ENCODE measurements at regions not wholly inside any gene's neighbourhood (a gene's known extent, or its start where the extent isn't known, plus 50 kb on each side); places are given as distances from the start of the nearest gene placed in this dataset.
A peak's percentile ranks its signal among the peaks of the same experiment; 100 is the strongest.

GRCh38 chr1:227424159-227424680 lies 105.9 kb upstream of the CDC42BPA start:
- Histone ChIP-seq H2AFZ (no peak overlapping the region), H3K27me3 (ENCODE audit: insufficient read depth, low read depth) (no peaks in the 10 kb centered on the region), H4K20me1 (ENCODE audit: insufficient read depth) (no peaks in the 10 kb centered on the region), H3K4me2 (no peak overlapping the region), H3K9me3 (ENCODE audit: insufficient read depth, low read depth) (peaks cover 5% of the 10 kb centered on the region; the same call in 1 of the 2 replicates), H3K9me2 (ENCODE audit: insufficient read depth) (no peaks in the 10 kb centered on the region), H3K79me2 (ENCODE audit: low read depth) (no peaks in the 10 kb centered on the region), H3K27ac (no peak overlapping the region), H3F3A (ENCODE audit: insufficient read depth, low read depth) (peaks cover 10% of the 10 kb centered on the region), H3K4me1 (replicated peaks; ENCODE audit: insufficient read depth) (peaks cover 13% of the 10 kb centered on the region), H3K36me3 (ENCODE audit: low read depth) (no peaks in the 10 kb centered on the region), H3K4me3 (no peak overlapping the region)
- ChIA-PET CTCF (no interaction called here), POLR2A (ENCODE audit: unreplicated experiment) (interaction anchor here (0.6 kb wide), 1 partner anchor 67 kb away, joined by 4 read pairs; no protein-coding TSS in a partner anchor)
- BruUV-seq (replicated peaks), result no TSS peak
- intact Hi-C loops (cut with micrococcal nuclease; ENCODE audit: unreplicated experiment), result no loop called here
- DNase-seq, result peak in 1 of 2 experiments; percentile 40
- TF ChIP-seq, protein P1, sequence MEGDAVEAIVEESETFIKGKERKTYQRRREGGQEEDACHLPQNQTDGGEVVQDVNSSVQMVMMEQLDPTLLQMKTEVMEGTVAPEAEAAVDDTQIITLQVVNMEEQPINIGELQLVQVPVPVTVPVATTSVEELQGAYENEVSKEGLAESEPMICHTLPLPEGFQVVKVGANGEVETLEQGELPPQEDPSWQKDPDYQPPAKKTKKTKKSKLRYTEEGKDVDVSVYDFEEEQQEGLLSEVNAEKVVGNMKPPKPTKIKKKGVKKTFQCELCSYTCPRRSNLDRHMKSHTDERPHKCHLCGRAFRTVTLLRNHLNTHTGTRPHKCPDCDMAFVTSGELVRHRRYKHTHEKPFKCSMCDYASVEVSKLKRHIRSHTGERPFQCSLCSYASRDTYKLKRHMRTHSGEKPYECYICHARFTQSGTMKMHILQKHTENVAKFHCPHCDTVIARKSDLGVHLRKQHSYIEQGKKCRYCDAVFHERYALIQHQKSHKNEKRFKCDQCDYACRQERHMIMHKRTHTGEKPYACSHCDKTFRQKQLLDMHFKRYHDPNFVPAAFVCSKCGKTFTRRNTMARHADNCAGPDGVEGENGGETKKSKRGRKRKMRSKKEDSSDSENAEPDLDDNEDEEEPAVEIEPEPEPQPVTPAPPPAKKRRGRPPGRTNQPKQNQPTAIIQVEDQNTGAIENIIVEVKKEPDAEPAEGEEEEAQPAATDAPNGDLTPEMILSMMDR (conservative IDR thresholded peaks at IDR 0.05), result no peak
- no peak for TF ChIP-seq EZH2 (IDR thresholded peaks at IDR 0.05; ENCODE audit: low read depth)

GRCh38 chr1:227422581-227422980 lies 104.3 kb upstream of the CDC42BPA start:
- Histone ChIP-seq H4K20me1 (ENCODE audit: insufficient read depth) (no peaks in the 10 kb centered on the region), H3K4me1 (replicated peaks; ENCODE audit: insufficient read depth) (no peaks in the 10 kb centered on the region), H3K9me2 (ENCODE audit: insufficient read depth) (no peaks in the 10 kb centered on the region), H3K4me2 (no peak overlapping the region), H2AFZ (no peak overlapping the region), H3F3A (ENCODE audit: insufficient read depth, low read depth) (no peaks in the 10 kb centered on the region), H3K9me3 (ENCODE audit: insufficient read depth, low read depth) (peaks cover 5% of the 10 kb centered on the region; the same call in 1 of the 2 replicates), H3K27ac (no peak overlapping the region), H3K4me3 (no peak overlapping the region), H3K27me3 (ENCODE audit: insufficient read depth, low read depth) (no peaks in the 10 kb centered on the region), H3K79me2 (ENCODE audit: low read depth) (no peaks in the 10 kb centered on the region), H3K36me3 (ENCODE audit: low read depth) (no peaks in the 10 kb centered on the region)
- BruUV-seq (replicated peaks), result no TSS peak
- ChIA-PET POLR2A (ENCODE audit: unreplicated experiment) (no interaction called here), CTCF (no interaction called here)
- TF ChIP-seq, protein P1 (conservative IDR thresholded peaks at IDR 0.05), result no peak
- TF ChIP-seq EZH2 (IDR thresholded peaks at IDR 0.05; ENCODE audit: low read depth), result no peak
- intact Hi-C loops (cut with micrococcal nuclease; ENCODE audit: unreplicated experiment), result no loop called here
- DNase-seq, result no peak

DNA sequence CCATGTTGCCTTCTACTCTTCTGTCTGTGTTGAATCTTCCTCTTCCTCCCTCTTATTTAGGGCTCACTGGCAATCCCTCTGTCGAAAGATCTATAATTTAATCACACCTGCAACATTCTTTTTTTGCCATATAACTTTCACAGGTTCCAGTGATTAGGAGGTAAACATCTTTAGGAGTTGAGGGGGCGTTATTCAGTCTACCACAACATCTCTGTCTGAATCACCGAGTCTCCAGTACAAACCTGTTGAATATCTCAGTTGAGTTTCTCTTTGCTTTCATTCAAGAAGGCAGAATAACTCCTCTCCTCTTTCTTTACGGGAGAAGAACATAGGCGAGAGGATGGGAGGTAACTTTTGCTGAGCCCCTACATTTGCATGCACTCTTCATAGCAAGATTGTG lies 101.9 kb upstream of the CDC42BPA start:
- no peaks in the 10 kb centered on the region for H3K36me3 ChIP-seq (ENCODE audit: low read depth)
- no peaks in the 10 kb centered on the region for H3K9me2 ChIP-seq (ENCODE audit: insufficient read depth)
- no peaks in the 10 kb centered on the region for H3F3A ChIP-seq (ENCODE audit: insufficient read depth, low read depth)
- H3K9me3 ChIP-seq (ENCODE audit: insufficient read depth, low read depth), result no peaks in the 10 kb centered on the region
- H2AFZ ChIP-seq, result no peak overlapping the region
- CTCF ChIA-PET, result no interaction called here
- BruUV-seq (replicated peaks), result no TSS peak
- H4K20me1 ChIP-seq (ENCODE audit: insufficient read depth), result no peaks in the 10 kb centered on the region
- intact Hi-C loops (cut with micrococcal nuclease; ENCODE audit: unreplicated experiment), result no loop called here
- no peak overlapping the region for H3K27ac ChIP-seq
- no peaks in the 10 kb centered on the region for H3K4me1 ChIP-seq (replicated peaks; ENCODE audit: insufficient read depth)
- H3K27me3 ChIP-seq (ENCODE audit: insufficient read depth, low read depth), result no peaks in the 10 kb centered on the region
- no peak overlapping the region for H3K4me2 ChIP-seq
- H3K4me3 ChIP-seq, result no peak overlapping the region
- POLR2A ChIA-PET (ENCODE audit: unreplicated experiment), result no interaction called here
- TF ChIP-seq, protein P1 (conservative IDR thresholded peaks at IDR 0.05), result no peak
- no peak for TF ChIP-seq EZH2 (IDR thresholded peaks at IDR 0.05; ENCODE audit: low read depth)
- H3K79me2 ChIP-seq (ENCODE audit: low read depth), result no peaks in the 10 kb centered on the region
- no peak for DNase-seq
